ENCODE measurements at regions not wholly inside any gene's neighbourhood (a gene's known extent, or its start where the extent isn't known, plus 50 kb on each side); places are given as distances from the start of the nearest gene placed in this dataset.

- Histone ChIP-seq H2BK5ac (ENCODE audit: insufficient read length, low read length) (no peak overlapping the region), H3K79me2 (ENCODE audit: insufficient read depth, low read length) (peaks cover 6% of the 10 kb centered on the region; the same call in 1 of the 2 replicates), H3K23me2 (ENCODE audit: insufficient read length, low read depth, low read length, poor library complexity, severe bottlenecking) (no peaks in the 10 kb centered on the region), H3K27ac (ENCODE audit: insufficient read length, low read depth, low read length) (no peak overlapping the region), H3K79me1 (ENCODE audit: insufficient read depth, low read depth, low read length, poor library complexity, severe bottlenecking) (peaks cover 5% of the 10 kb centered on the region), H3T11ph (ENCODE audit: low read length) (no peak overlapping the region), H3K9ac (ENCODE audit: extremely low read depth, insufficient read length, low read length) (no peak overlapping the region), H2BK20ac (ENCODE audit: low read depth, low read length, poor library complexity, severe bottlenecking) (no peak overlapping the region), H2BK12ac (ENCODE audit: insufficient read length, low read depth, low read length) (no peak overlapping the region), H3K27me3 (ENCODE audit: insufficient read depth, low read length) (no peaks in the 10 kb centered on the region), H3K4me2 (ENCODE audit: insufficient read depth, insufficient read length, low read length) (no peak overlapping the region), H3K18ac (ENCODE audit: insufficient read length, low read depth, low read length) (no peak overlapping the region), H3K23ac (ENCODE audit: insufficient read length, low read depth, low read length) (no peak overlapping the region), H4K5ac (ENCODE audit: insufficient read length, low read depth, low read length) (no peak overlapping the region), H3K4ac (ENCODE audit: low read depth, low read length) (no peak overlapping the region), H3K4me1 (ENCODE audit: insufficient read depth, low read length) (peaks cover 8% of the 10 kb centered on the region; the same call in 1 of the 2 replicates), H3K9me3 (ENCODE audit: control insufficient read depth, low read depth, low read length) (no peaks in the 10 kb centered on the region), H2BK120ac (ENCODE audit: low read depth, low read length, poor library complexity, severe bottlenecking) (no peak overlapping the region), H4K91ac (ENCODE audit: insufficient read length, low read depth, low read length) (no peak overlapping the region), H2AFZ (ENCODE audit: low read length) (no peak overlapping the region), H4K8ac (replicated peaks; ENCODE audit: insufficient read length, low read depth, low read length) (no peak overlapping the region), H3K56ac (ENCODE audit: insufficient read length, low read depth, low read length) (no peak overlapping the region), H4K20me1 (ENCODE audit: control insufficient read depth, insufficient read depth, insufficient read length) (no peaks in the 10 kb centered on the region), H2BK15ac (ENCODE audit: low read depth, low read length) (no peak overlapping the region), H2AK5ac (ENCODE audit: insufficient read length, low read length) (no peak overlapping the region), H3K14ac (ENCODE audit: insufficient read depth, low read length) (no peak overlapping the region)
- DNase-seq = no peak
- WGBS (ENCODE audit: extremely low coverage, insufficient read length, low lambda C conversion rate) = no CpG with 5 or more reads among the region's 2 CpGs
- Mint-ChIP-seq H3K4me3 (no peak overlapping the region), H3K36me3 (ENCODE audit: insufficient read depth in 1 of 3, low read depth in 3 of 3) (peaks cover 0 to 27% (median 5%) of the 10 kb centered on the region in 3 experiments; a peak in 5 of 7 replicates), H3K27me3 (ENCODE audit: low read depth) (no peaks in the 10 kb centered on the region), H3K27ac (no peak overlapping the region), H3K9me3 (no peaks in the 10 kb centered on the region), H3K4me1 (peaks cover 14 to 23% of the 10 kb centered on the region in 2 experiments)
- no peak for TF ChIP-seq CTCF (conservative IDR thresholded peaks at IDR 0.05)
Observed at GRCh38 chr2:7866825-7867224, 815.0 kb upstream of the ID2 start.

All from H9 (cell line).